GM21737 (cell line): ENCODE measurements at regions not wholly inside any gene's neighbourhood (a gene's known extent, or its start where the extent isn't known, plus 50 kb on each side); places are given as distances from the start of the nearest gene placed in this dataset.

Experiments
- ATAC-seq: cut with Tn5 transposase; IDR thresholded peaks from one replicate; pipeline ENCODE4 v1.9.1; 2021; ENCODE audit warnings: mild to moderate bottlenecking, moderate library complexity; ENCODE audit not compliant: unreplicated experiment

- ATAC-seq, result no peak
These were observed 155.8 kb downstream of the DRD1 start for GRCh38 chr5:175288048-175288621.

GRCh38 chr5:175286981-175287380 lies 157.0 kb downstream of the DRD1 start:
- no peak for ATAC-seq

GRCh38 chr5:175285261-175285660 lies 158.7 kb downstream of the DRD1 start:
- ATAC-seq, result no peak

- ATAC-seq, result no peak
These were observed 159.2 kb downstream of the DRD1 start for GRCh38 chr5:175284806-175285205.

- no peak for ATAC-seq
These were observed 161.3 kb downstream of the DRD1 start for GRCh38 chr5:175282611-175283225.

- no peak for ATAC-seq
These were observed 162.3 kb downstream of the DRD1 start for GRCh38 chr5:175281714-175282113.

- ATAC-seq, result no peak
These were observed 162.7 kb downstream of the DRD1 start for GRCh38 chr5:175281257-175281656.

- no peak for ATAC-seq
These were observed 164.5 kb downstream of the DRD1 start for GRCh38 chr5:175279506-175279905.

GRCh38 chr5:175275748-175276147 lies 168.2 kb downstream of the DRD1 start:
- no peak for ATAC-seq

GRCh38 chr5:175275097-175275496 lies 168.9 kb downstream of the DRD1 start:
- ATAC-seq, result no peak

- no peak for ATAC-seq
These were observed 169.8 kb downstream of the DRD1 start for GRCh38 chr5:175274171-175274570.

GRCh38 chr5:175264406-175264805 lies 179.6 kb downstream of the DRD1 start:
- ATAC-seq, result no peak

- ATAC-seq, result no peak
These were observed 180.2 kb downstream of the DRD1 start for GRCh38 chr5:175263776-175264175.

GRCh38 chr5:175261526-175261925 lies 182.5 kb downstream of the DRD1 start:
- no peak for ATAC-seq

GRCh38 chr5:175261037-175261436 lies 182.9 kb downstream of the DRD1 start:
- no peak for ATAC-seq

- no peak for ATAC-seq
These were observed 186.2 kb downstream of the DRD1 start for GRCh38 chr5:175257847-175258194.

- no peak for ATAC-seq
These were observed 186.7 kb downstream of the DRD1 start for GRCh38 chr5:175257128-175257846.

GRCh38 chr5:175254155-175254554 lies 189.8 kb downstream of the DRD1 start:
- ATAC-seq, result no peak

- ATAC-seq, result no peak
These were observed 190.4 kb downstream of the DRD1 start for GRCh38 chr5:175253597-175253996.

- ATAC-seq, result no peak
These were observed 191.7 kb downstream of the DRD1 start for GRCh38 chr5:175252234-175252805.

GRCh38 chr5:175250426-175250825 lies 193.6 kb downstream of the DRD1 start:
- ATAC-seq, result no peak

GRCh38 chr5:175248416-175248905 lies 195.5 kb downstream of the DRD1 start:
- no peak for ATAC-seq
